ENCODE measurements at regions not wholly inside any gene's neighbourhood (a gene's known extent, or its start where the extent isn't known, plus 50 kb on each side); places are given as distances from the start of the nearest gene placed in this dataset.

GRCh38 chr4:71209161-71209560 lies 129.7 kb upstream of the SLC4A4 start:
- no peak overlapping the region for H2AK5ac ChIP-seq (ENCODE audit: low read depth, low read length)
- H2BK120ac ChIP-seq (replicated peaks; ENCODE audit: low read depth, low read length), result no peak overlapping the region
- no peak overlapping the region for H3K14ac ChIP-seq (ENCODE audit: insufficient read length)
- no peak overlapping the region for H2AFZ ChIP-seq (ENCODE audit: low read length)
- CTCF ChIA-PET (ENCODE audit: partially characterized antibody), result interaction anchor here (1.5 kb wide), 1 partner anchor 22 kb away, joined by 5 read pairs; no protein-coding TSS in a partner anchor
- no peak overlapping the region for H3K23ac ChIP-seq (ENCODE audit: insufficient read length)
- no peaks in the 10 kb centered on the region for H3K79me2 ChIP-seq (ENCODE audit: control insufficient read depth in 1 of 2, insufficient read depth in 2 of 2, low read length in 2 of 2)
- no peak overlapping the region for H3K18ac ChIP-seq (ENCODE audit: extremely low read depth, low read length)
- no peak overlapping the region for H4K8ac ChIP-seq (ENCODE audit: extremely low read depth, insufficient read depth, low read length)
- no peak overlapping the region for H3K56ac ChIP-seq (replicated peaks; ENCODE audit: insufficient read length, low read depth, low read length)
- H3K4me2 ChIP-seq (ENCODE audit: insufficient read depth in 1 of 2, low read depth in 2 of 2, low read length in 2 of 2), result no peak overlapping the region
- POLR2A ChIA-PET (ENCODE audit: partially characterized antibody), result no interaction called here
- H3K27ac ChIP-seq (ENCODE audit: low read depth, low read length), result no peak overlapping the region
- H3K4me3 ChIP-seq (ENCODE audit: extremely low read depth in 1 of 4, insufficient read depth in 2 of 4, low read depth in 3 of 4, low read length in 4 of 4), result no peak overlapping the region
- H3K36me3 ChIP-seq (ENCODE audit: control insufficient read depth in 2 of 4, insufficient read depth in 4 of 4, low read length in 3 of 4), result no peaks in the 10 kb centered on the region
- no peak overlapping the region for H2BK5ac ChIP-seq (ENCODE audit: low read depth, low read length)
- no peak overlapping the region for H3K4ac ChIP-seq (replicated peaks; ENCODE audit: insufficient read length, low read depth, low read length)
- H4K5ac ChIP-seq (ENCODE audit: insufficient read length, low read depth, low read length), result no peak overlapping the region
- peaks cover 0 to 1% (median 0%) of the 10 kb centered on the region in 4 experiments; a peak in 1 of 7 replicates for H3K27me3 ChIP-seq (replicated peaks in 1 of 4; ENCODE audit: control insufficient read depth in 3 of 4, extremely low read depth in 1 of 4, insufficient read depth in 3 of 4, low read length in 3 of 4)
- DNase-seq (ENCODE audit: low read depth in 1 of 2, low spot score in 2 of 2) (no peak), FAIRE-seq (no peak)
- H4K20me1 ChIP-seq (replicated peaks in 1 of 2; ENCODE audit: control insufficient read depth in 1 of 2, insufficient read depth in 2 of 2, low read length in 2 of 2), result no peaks in the 10 kb centered on the region
- peaks cover 0 to 4% (median 3%) of the 10 kb centered on the region in 4 experiments; a peak in 2 of 7 replicates for H3K4me1 ChIP-seq (replicated peaks in 1 of 4; ENCODE audit: control insufficient read depth in 3 of 4, insufficient read depth in 4 of 4, low read length in 3 of 4)
- no peaks in the 10 kb centered on the region for H3K79me1 ChIP-seq (ENCODE audit: low read depth, low read length)
- no peak for TF ChIP-seq BACH1 (IDR thresholded peaks at IDR 0.05; ENCODE audit: low read length)
- no peak for TF ChIP-seq BCL11A (IDR thresholded peaks at IDR 0.05; ENCODE audit: low read depth in 2 of 2, low read length in 2 of 2)
- no peak overlapping the region for H2BK15ac ChIP-seq (ENCODE audit: low read length)
- H2BK12ac ChIP-seq (ENCODE audit: low read depth, low read length), result no peak overlapping the region
- H4K91ac ChIP-seq (replicated peaks; ENCODE audit: insufficient read length, low read length), result no peak overlapping the region
- H3K23me2 ChIP-seq (ENCODE audit: low read depth, low read length), result no peaks in the 10 kb centered on the region
- H2BK20ac ChIP-seq (ENCODE audit: low read length), result no peak overlapping the region
- no peak overlapping the region for H3K9ac ChIP-seq (replicated peaks in 1 of 4; ENCODE audit: extremely low read depth in 1 of 4, low read depth in 3 of 4, low read length in 3 of 4)
- H3K9me3 ChIP-seq (ENCODE audit: insufficient read depth in 2 of 2, low read depth in 1 of 2, low read length in 1 of 2), result no peaks in the 10 kb centered on the region
